Activated T-cell treated with anti-CD3 and anti-CD28 coated beads, Interleukin-2, amount 50 U/mL, for 1 hour (primary cell): ENCODE measurements at regions not wholly inside any gene's neighbourhood (a gene's known extent, or its start where the extent isn't known, plus 50 kb on each side); places are given as distances from the start of the nearest gene placed in this dataset.

Source experiments
- DNase-seq: peaks from one replicate; pipeline ENCODE4 v3.0.0-alpha.2; 2020

DNA sequence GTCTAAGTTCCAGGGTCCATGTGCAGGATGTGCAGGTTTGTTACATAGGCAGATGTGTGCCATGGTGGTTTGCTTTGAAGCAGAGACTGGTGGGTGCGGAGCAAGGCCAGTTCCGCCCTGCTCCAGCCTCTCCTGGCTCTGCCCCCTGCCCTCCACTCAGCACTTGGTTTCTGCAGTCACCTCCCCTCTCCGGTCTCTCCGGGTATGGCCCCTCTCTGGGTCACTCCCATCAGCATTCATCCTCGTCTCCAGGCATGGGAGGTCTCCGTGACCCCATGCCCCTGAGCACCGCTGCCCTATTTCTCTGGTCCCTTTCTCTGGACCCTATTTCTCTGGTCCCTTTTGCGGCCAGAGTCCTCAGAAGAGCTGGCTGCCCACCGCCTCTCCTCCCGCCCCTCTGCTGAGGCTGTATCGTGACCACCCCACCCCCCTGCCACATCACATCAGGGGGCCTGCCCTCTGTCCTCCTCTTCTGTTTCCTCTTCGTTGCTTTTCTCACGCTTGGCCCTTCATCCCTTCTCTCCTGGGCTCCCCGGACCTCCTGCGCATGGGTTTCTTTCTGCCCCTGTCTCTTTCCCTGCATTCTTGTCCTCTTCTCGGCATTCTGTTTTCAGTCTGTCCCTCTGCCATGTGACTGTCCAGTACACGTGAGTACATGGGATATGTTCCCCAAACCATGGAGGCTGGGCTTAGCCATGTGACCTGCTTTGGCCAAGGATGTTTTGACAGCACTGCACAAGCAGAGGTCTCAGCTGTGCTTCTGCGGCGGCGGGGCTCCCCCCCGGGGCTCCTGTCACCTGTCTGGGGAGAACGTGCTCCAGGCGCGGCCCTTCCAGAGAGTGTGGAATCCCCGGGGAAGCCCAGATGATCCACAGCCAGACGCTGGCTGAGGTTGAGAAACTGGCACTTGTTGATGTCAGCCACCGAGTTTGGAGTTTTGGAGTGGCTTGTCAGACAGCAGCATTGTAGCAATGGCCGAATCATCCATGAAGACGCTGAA lies 54.4 kb upstream of the C1orf174 start:
- no peak for DNase-seq

DNA sequence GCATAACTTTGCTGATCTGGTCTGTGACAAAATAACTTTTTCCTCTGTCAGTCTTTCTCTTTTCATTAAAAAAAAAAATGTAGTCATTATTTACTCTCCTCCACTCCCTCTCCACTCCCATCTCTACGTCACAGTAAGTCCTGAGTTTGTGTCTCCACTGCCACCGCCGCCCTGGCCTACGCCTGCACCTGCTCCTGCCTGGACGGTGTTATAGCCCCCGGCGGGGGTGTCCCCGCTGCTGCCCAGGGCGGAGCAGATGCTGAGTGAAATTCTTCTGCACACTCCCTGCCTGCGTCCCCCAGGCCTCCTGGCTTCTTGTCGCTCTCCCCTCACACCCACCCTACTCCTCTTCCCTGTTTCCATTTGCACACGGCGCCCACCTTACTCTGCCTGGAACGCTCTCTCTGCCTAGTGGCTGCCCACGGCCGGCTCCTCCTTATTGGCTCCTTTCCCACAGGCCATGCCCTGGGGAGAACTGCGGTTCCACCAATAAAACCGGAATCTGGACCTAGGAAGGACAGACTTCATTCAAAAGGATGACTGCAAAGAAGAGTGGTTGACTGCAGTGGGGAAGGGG lies 55.2 kb upstream of the C1orf174 start:
- DNase-seq = no peak

DNA sequence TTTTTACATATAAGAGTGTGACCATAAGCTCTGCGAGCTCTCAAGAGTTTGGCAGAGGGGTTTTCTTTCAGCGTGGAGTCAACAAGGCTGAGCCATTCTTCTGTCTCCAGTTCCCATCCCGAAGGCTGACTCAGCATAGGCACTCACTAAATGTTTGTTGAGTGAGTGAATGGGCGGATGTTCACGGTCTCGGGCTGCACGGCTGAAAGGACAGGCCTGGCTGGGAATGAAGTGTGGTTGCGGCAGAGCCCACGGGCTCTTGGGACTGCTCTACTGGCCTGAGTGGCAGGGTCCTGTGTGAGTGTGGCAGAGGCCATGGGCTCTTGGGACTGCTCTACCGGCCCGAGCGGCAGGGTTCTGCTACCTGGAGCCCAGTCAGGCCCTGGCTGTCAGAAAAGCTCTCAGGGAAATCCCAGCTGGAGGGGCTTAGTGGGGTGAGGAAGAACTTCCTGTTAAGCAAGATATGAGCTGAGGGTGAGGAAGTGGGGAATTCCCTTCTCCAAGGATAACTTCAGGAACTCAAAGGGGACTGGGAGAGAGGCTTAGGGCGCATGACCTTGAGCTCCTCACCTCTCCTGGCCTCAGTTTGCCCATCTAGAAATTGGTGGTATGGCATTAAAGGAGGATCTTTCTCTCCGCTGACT lies 56.6 kb upstream of the C1orf174 start:
- DNase-seq = no peak

GRCh38 chr1:3959361-3959760 lies 59.3 kb upstream of the C1orf174 start:
- no peak for DNase-seq

- DNase-seq = no peak
Measured at GRCh38 chr1:3963554-3963953, 63.5 kb upstream of the C1orf174 start.

DNA sequence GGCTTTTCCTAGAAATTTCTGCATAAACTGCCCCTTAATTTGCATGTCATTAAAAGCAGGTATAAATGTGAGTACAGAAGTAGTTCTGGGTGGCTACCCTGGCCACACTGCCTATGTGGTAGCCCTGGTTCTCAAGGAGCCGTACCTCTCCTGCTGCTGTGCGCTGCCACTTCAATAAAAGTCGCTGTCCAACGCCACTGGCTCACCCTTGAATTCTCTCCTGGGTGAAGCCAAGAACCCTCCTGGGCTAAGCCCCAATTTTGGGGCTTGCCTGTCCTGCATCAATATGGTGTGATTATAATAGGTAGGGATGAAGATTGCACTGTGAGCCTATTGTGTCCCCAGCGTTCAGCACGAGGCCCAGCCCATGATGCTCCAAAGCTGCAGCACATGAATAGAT lies 65.6 kb upstream of the C1orf174 start:
- no peak for DNase-seq

- no peak for DNase-seq
Measured at GRCh38 chr1:3968851-3969250, 68.8 kb upstream of the C1orf174 start.

DNA sequence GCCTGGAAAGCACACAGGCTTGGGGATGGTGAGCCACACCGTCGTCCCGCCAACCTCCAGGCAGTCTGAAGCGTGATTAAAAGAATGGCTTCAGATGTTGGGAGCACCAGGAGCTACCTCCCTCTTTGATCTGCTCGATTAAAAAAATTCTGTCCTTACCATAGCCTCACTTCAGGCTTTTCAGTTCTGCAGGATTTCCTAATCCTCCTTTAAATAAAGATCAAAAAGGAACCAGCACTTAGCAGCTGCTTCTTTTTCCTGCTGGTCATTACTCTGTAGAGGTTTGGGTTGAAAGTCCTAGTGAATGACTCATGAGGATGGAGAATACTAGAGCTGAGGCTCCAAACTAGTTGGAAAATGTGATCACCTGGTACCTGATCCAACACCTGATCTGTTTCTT lies 71.9 kb upstream of the C1orf174 start:
- no peak for DNase-seq

DNA sequence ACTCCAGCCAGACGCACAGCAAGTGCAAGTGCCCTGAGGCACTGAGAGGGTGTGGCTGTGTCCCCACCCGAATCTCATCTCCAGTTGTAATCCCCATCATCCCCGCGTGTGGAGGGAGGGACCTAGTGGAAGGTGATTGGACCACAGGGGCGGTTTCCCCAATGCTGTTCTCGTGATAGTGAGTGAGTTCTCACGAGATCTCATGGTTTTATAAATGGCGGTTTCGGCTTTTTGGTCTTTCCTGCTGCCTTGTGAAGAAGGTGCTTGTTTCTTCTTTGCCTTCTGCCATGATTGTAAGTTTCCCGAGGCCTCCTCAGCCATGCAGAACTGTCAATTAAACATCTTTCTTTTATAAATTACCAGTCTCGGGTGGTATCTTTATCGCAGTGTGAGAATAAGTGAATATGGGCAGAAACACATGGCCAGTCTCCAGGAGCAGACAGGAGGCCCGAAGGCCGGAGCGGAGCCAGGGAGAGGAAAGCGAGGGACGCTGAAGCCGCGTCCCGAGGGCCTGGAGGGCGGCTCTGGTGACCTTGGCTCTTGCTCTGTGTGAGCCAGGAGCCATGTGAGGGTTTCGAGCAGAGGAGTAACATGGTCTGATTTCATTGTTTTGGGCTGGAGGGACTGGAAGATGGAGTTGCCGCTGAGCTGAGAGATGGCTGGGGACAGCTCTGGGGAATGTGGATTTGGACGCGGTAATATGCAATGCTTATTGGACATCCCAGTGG lies 76.0 kb upstream of the C1orf174 start:
- no peak for DNase-seq

DNA sequence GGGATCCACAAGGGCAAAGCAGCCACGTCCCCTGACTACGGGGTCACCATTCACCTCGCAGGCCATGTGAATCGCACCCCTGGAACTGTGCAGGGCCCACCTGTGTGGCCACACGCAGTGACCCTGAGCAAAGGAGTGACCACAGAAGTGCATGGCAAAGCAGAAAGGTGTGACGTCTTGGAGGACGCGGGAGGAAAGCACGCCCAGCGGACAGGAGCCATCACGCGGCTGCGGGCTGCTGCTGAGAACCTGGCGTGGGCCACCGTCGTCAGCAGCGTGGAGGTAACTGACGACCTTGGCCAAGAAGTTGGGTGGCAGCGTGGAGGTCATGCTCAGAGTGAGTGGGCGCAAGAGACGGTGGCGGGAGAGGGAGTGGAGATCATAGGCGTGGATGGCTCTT lies 76.7 kb upstream of the C1orf174 start:
- no peak for DNase-seq

GRCh38 chr1:3978196-3978989 lies 78.3 kb upstream of the C1orf174 start:
- no peak for DNase-seq

- DNase-seq = no peak
Measured at GRCh38 chr1:3978990-3979325, 78.9 kb upstream of the C1orf174 start.

DNA sequence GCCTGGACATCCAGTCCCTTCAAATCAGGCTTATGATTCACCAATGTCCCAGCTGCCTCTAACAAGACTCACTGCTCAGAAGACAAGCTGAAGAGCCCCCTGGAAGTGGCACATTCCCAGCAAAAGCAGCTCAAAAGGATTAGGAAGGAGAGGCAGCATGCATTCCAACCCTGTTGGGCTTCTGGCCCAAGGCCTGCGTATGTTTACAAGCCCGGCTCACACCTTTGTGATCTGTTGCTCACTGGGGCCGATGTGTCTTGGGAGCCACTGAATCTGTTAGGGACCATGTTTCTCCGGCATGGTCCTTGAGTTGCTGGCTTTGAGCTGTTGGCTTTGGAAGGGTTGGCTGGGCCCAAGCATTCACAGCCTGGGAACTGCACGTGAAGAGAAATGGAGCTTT lies 81.2 kb upstream of the C1orf174 start:
- DNase-seq = no peak

DNA sequence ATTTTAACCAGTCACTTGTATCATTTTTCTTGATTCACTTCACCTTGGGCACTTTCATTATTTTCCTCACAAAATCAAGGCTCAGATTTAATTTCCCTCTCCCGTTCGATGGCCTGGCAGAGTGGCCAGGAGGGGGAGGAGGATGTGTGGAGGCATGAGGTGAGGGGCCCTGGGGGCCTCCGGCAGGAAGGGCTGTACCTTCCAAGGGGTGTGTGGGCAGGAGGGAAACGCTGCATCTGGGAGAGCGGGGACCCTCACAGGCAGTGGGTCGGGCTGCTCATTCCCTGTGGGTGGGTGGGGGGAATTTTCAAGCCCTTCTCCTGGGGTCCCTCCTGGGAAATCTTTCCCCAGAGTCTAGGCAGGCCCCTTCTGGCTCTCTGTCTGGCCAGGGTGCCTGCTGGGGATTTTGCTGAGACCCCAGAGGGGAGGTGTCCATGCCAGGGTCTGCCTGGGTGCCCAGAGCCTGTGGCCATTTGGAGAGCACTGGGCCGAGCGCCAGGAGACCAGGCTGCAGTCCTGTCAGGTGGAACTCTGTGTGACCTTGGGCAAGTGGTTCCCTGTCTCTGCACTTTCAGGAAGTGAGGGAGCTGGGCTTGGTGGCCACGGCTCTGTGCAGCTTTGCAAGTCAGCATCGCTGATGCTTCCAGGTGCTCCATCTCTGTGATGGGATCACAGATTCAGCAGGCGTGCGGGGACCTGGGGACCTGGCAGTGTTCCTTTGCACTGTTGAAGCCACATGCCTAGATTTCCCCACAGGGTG lies 81.9 kb upstream of the C1orf174 start:
- DNase-seq = no peak

DNA sequence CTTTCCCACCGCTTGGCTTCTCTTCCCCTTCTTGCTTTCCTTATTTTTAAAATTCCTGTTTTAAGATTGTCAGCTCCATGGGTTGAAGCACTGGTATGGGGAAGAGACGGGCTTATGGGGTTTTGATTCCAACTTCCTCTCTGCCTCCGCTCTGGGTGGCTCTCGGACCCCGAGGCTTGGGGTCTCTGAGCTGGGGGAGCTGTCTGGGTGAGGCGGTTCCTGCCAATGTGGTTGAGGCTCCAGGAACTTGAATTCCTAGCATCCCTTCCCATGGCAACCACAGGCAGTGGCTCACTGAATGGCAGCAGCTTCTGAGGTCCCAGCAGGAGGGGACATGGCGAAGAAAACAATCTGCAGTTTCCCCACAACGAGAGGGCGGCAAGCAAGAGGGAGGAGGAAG lies 83.1 kb upstream of the C1orf174 start:
- no peak for DNase-seq

GRCh38 chr1:3984586-3984985 lies 84.5 kb upstream of the C1orf174 start:
- no peak for DNase-seq

DNA sequence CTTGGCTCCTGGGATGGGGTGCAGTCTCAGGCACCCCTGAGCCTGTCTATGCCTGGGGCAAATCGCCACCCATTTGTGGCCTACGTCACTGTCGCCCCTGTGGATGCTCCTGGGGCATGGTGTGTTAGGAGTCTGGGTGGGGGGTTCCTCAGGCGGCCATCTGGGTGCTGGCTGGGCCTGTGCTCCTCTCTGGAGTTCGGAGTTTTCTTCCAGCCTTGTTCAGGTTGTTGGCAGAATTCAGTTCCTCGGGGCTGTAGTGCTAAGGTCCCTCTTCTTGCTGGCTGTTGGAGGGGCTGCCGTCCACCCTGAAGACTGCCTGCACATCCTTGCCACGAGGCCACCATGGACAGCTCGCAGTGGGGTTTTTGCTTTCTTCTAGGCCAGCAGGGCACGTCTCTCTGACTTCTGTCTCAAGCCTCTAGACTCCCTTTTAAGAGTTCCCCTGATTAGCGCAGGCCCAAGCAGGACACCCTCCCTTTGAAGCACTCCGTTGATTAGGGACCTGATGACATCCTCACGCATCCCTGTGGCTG lies 86.7 kb upstream of the C1orf174 start:
- DNase-seq = no peak

DNA sequence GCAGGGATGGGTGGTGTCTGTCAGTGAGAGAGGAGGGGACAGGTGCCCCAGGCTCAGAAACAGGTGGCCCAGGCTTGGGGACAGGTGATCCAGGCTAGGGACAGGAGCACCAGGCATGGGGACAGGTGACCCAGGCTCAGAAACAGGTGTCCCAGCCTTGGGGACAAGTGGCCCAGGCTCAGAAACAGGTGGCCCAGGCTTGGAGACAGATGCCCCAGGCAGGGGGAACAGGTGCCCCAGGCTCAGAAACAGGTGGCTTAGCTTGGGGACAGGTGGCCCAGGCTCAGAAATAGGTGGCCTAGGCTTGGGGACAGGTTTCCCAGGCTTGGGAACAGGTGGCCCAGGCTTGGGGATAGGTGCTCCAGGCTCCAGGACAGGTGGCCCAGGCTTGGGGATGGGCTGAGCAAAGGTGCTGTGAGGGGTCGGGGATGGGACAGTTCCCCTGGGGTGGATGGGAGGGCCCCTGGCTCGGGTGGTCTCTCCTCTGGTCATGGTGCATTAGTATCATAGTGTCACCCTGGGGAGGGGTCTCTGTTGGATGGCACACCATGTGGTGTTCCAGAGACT lies 87.7 kb upstream of the C1orf174 start:
- no peak for DNase-seq

DNA sequence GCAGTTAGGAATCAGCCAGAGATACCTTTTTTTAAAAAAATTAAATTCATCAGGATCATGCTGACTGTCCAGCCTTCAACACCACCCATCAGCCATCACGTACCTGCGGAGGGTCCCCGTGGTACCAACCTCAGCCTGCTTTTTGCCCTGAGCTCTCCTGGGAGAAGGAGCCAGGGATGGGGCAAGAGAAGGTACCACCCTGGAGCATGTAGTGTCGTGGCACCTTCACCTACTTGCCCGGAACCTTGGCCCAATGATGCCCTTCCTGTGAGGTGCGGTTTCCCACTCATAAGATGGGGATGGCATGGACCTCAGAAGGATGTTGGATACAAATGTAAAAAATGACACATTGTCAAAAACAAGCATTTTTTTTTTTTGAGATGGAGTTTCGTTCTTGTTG lies 88.4 kb upstream of the C1orf174 start:
- DNase-seq = no peak

DNA sequence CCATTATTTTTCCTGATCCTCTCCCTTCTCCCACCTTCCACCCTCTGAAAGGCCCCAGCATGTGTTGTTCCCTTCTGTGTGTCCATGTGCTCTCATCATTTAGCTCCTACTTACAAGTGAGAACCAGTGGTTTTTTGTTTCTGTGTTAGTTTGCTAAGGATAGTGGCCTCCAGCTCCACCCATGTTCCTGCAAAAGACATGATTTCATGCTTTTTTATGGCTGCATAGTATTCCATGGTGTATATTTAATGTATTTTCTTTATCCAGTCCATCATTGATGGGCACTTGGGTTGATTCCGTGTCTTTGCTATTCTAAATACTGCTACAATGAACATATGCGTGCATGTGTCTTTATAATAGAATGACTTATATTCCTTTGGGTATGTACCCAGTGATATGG lies 89.4 kb upstream of the C1orf174 start:
- no peak for DNase-seq

DNA sequence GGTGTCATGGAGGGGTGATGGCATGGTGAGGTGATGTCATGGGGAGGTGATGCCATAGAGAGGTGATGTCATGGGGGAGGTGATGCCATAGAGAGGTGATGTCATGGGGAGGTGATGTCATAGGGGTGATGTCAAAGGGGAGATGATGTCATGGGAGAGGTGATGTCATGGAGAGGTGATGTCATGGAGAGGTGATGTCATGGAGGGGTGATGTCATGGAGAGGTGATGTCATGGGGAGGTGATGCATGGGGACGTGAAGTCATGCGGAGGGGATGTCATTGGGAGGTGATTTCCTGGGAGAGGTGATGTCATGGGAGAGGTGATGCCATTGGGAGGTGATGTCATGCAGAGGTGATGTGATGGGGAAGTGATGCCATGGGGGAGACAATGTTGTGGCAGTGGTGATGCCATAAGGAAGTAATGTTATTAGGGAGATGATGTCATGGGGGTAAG lies 92.1 kb upstream of the C1orf174 start:
- DNase-seq = no peak
